ENCODE measurements at regions not wholly inside any gene's neighbourhood (a gene's known extent, or its start where the extent isn't known, plus 50 kb on each side); places are given as distances from the start of the nearest gene placed in this dataset.

- Histone ChIP-seq H3K9me3 (peaks cover under 1% of the 10 kb centered on the region), H3K27me3 (no peaks in the 10 kb centered on the region), H3K36me3 (no peaks in the 10 kb centered on the region), H3K4me3 (no peak overlapping the region), H3K27ac (no peak overlapping the region), H3K4me1 (no peaks in the 10 kb centered on the region)
- no peak for DNase-seq (ENCODE audit: low spot score in 2 of 2)
- WGBS = 80% methylated on average over 4 of the region's 4 CpGs
- no peak for TF ChIP-seq CTCF (IDR thresholded peaks at IDR 0.05)
- no peak for TF ChIP-seq EP300 (IDR thresholded peaks at IDR 0.05)
- TF ChIP-seq POLR2A (IDR thresholded peaks at IDR 0.05) = no peak
- TF ChIP-seq POLR2AphosphoS5 (IDR thresholded peaks at IDR 0.05) = no peak
Observed at GRCh38 chr9:88643931-88644330, 109.0 kb downstream of the NXNL2 start.

GRCh38 chr9:88645172-88645878, 110.3 kb downstream of the NXNL2 start:
- Histone ChIP-seq H3K4me1 (no peaks in the 10 kb centered on the region), H3K27ac (no peak overlapping the region), H3K27me3 (no peaks in the 10 kb centered on the region), H3K4me3 (no peak overlapping the region), H3K36me3 (no peaks in the 10 kb centered on the region), H3K9me3 (peaks cover 4% of the 10 kb centered on the region)
- WGBS = 76% methylated on average over 7 of the region's 7 CpGs
- TF ChIP-seq EP300 (IDR thresholded peaks at IDR 0.05) (no peak), CTCF (IDR thresholded peaks at IDR 0.05) (no peak)
- DNase-seq (ENCODE audit: low spot score in 2 of 2) = no peak

- Histone ChIP-seq H3K27me3 (no peaks in the 10 kb centered on the region), H3K36me3 (no peaks in the 10 kb centered on the region), H3K27ac (no peak overlapping the region), H3K4me3 (no peak overlapping the region), H3K4me1 (no peaks in the 10 kb centered on the region), H3K9me3 (peaks cover 4% of the 10 kb centered on the region)
- no peak for DNase-seq (ENCODE audit: low spot score in 2 of 2)
- TF ChIP-seq POLR2A (IDR thresholded peaks at IDR 0.05) = no peak
- no peak for TF ChIP-seq POLR2AphosphoS5 (IDR thresholded peaks at IDR 0.05)
- WGBS = 95% methylated on average over 10 of the region's 10 CpGs
Observed at GRCh38 chr9:88645879-88646199, 110.9 kb downstream of the NXNL2 start.

GRCh38 chr9:88646539-88647300, 111.7 kb downstream of the NXNL2 start:
- H3K27me3 ChIP-seq = no peaks in the 10 kb centered on the region
- peaks cover 4% of the 10 kb centered on the region for H3K9me3 ChIP-seq
- WGBS = 76% methylated on average over 8 of the region's 8 CpGs
- TF ChIP-seq POLR2A (IDR thresholded peaks at IDR 0.05) (no peak), EP300 (IDR thresholded peaks at IDR 0.05) (no peak), POLR2AphosphoS5 (IDR thresholded peaks at IDR 0.05) (no peak), CTCF (IDR thresholded peaks at IDR 0.05) (no peak)
- peaks cover 4% of the 10 kb centered on the region for H3K4me1 ChIP-seq
- DNase-seq (ENCODE audit: low spot score in 2 of 2) = no peak
- no peak overlapping the region for H3K4me3 ChIP-seq
- no peak overlapping the region for H3K27ac ChIP-seq
- H3K36me3 ChIP-seq = no peaks in the 10 kb centered on the region

- WGBS = 41% methylated on average over 8 of the region's 10 CpGs
- DNase-seq (ENCODE audit: low spot score in 2 of 2) = peak; percentile 93 to 94
- peak overlapping the region; percentile 63 for H3K27ac ChIP-seq
Observed at GRCh38 chr9:88651682-88652633, 117.0 kb downstream of the NXNL2 start.

More at GRCh38 chr9:88651682-88652633, 117.0 kb downstream of the NXNL2 start:
- TF ChIP-seq CTCF (IDR thresholded peaks at IDR 0.05) = peak in 1 of 2 donors; percentile 24
- TF ChIP-seq POLR2A (IDR thresholded peaks at IDR 0.05) = no peak
- peak in 1 of 3 donors; percentile 40 for TF ChIP-seq POLR2AphosphoS5 (IDR thresholded peaks at IDR 0.05)
- no peak overlapping the region for H3K4me3 ChIP-seq
- peaks cover 4% of the 10 kb centered on the region for H3K9me3 ChIP-seq
- H3K36me3 ChIP-seq = no peaks in the 10 kb centered on the region
- H3K4me1 ChIP-seq = peaks cover 25% of the 10 kb centered on the region
- H3K27me3 ChIP-seq = no peaks in the 10 kb centered on the region

All from suprapubic skin (tissue), 4 donors.